H9 (cell line): ENCODE measurements at regions not wholly inside any gene's neighbourhood (a gene's known extent, or its start where the extent isn't known, plus 50 kb on each side); places are given as distances from the start of the nearest gene placed in this dataset.

Experiments
- DNase-seq: peaks from one replicate; pipeline ENCODE4 v3.0.0-alpha.2; 2017
- H2AFZ ChIP-seq: one replicate; pipeline ENCODE4 v1.6.1; 2013; ENCODE audit warnings: mild to moderate bottlenecking, low read length, control low read depth, moderate library complexity
- H2AK5ac ChIP-seq: 2 replicates; pipeline ENCODE4 v1.6.1; 2013; ENCODE audit warnings: low read length, control low read depth, mixed read lengths; ENCODE audit not compliant: insufficient read length
- H2BK120ac ChIP-seq: one replicate; pipeline ENCODE4 v1.6.1; 2013; ENCODE audit warnings: low read depth, mild to moderate bottlenecking, low read length, control low read depth, inconsistent platforms; ENCODE audit not compliant: poor library complexity, severe bottlenecking
- H2BK12ac ChIP-seq: 2 replicates; pipeline ENCODE4 v1.6.1; 2013; ENCODE audit warnings: low read length, control low read depth, mixed read lengths, low read depth; ENCODE audit not compliant: insufficient read length
- H2BK15ac ChIP-seq: 2 replicates; pipeline ENCODE4 v1.6.1; 2013; ENCODE audit warnings: low read depth, low read length, control low read depth
- H2BK20ac ChIP-seq: one replicate; pipeline ENCODE4 v1.6.1; 2013; ENCODE audit warnings: low read depth, mild to moderate bottlenecking, low read length, control low read depth, inconsistent platforms; ENCODE audit not compliant: poor library complexity, severe bottlenecking
- H2BK5ac ChIP-seq: 2 replicates; pipeline ENCODE4 v1.6.1; 2013; ENCODE audit warnings: low read length, control low read depth, mixed read lengths; ENCODE audit not compliant: insufficient read length
- H3K14ac ChIP-seq: 2 replicates; pipeline ENCODE4 v1.6.1; 2013; ENCODE audit warnings: low read length, control low read depth; ENCODE audit not compliant: insufficient read depth
- H3K18ac ChIP-seq: 2 replicates; pipeline ENCODE4 v1.6.1; 2013; ENCODE audit warnings: low read depth, mild to moderate bottlenecking, mixed read lengths, low read length, control low read depth; ENCODE audit not compliant: insufficient read length
- H3K23ac ChIP-seq: 2 replicates; pipeline ENCODE4 v1.6.1; 2013; ENCODE audit warnings: low read length, control low read depth, mixed read lengths, low read depth; ENCODE audit not compliant: insufficient read length
- H3K23me2 ChIP-seq: 2 replicates; pipeline ENCODE4 v1.6.1; 2013; ENCODE audit warnings: low read depth, mild to moderate bottlenecking, mixed read lengths, low read length, control low read depth; ENCODE audit not compliant: insufficient read length, poor library complexity, severe bottlenecking
- H3K27ac ChIP-seq: 2 replicates; pipeline ENCODE4 v1.5.1; 2013; ENCODE audit warnings: low read length, control low read depth, mixed read lengths, low read depth; ENCODE audit not compliant: insufficient read length
- H3K27me3 ChIP-seq: 2 replicates; pipeline ENCODE4 v1.6.1; 2013; ENCODE audit warnings: low read length, control low read depth, inconsistent platforms; ENCODE audit not compliant: insufficient read depth
- H3K4ac ChIP-seq: 2 replicates; pipeline ENCODE4 v1.6.1; 2013; ENCODE audit warnings: low read depth, mild to moderate bottlenecking, control low read depth, inconsistent platforms, low read length, moderate library complexity
- H3K4me1 ChIP-seq: 2 replicates; pipeline ENCODE4 v1.6.1; 2013; ENCODE audit warnings: low read length, control low read depth, inconsistent platforms; ENCODE audit not compliant: insufficient read depth
- H3K4me2 ChIP-seq: 2 replicates; pipeline ENCODE4 v1.6.1; 2013; ENCODE audit warnings: low read length, control low read depth, mixed read lengths; ENCODE audit not compliant: insufficient read length, insufficient read depth
- H3K56ac ChIP-seq: 2 replicates; pipeline ENCODE4 v1.6.1; 2013; ENCODE audit warnings: low read depth, mild to moderate bottlenecking, mixed read lengths, low read length, control low read depth; ENCODE audit not compliant: insufficient read length
- H3K79me1 ChIP-seq: 2 replicates; pipeline ENCODE4 v1.6.1; 2013; ENCODE audit warnings: low read depth, mild to moderate bottlenecking, moderate library complexity, low read length, control low read depth, inconsistent platforms; ENCODE audit not compliant: insufficient read depth, poor library complexity, severe bottlenecking
- H3K79me2 ChIP-seq: 2 replicates; pipeline ENCODE4 v1.6.1; 2013; ENCODE audit warnings: low read length, control low read depth, inconsistent platforms; ENCODE audit not compliant: insufficient read depth
- H3K9ac ChIP-seq: 2 replicates; pipeline ENCODE4 v1.6.1; 2013; ENCODE audit warnings: low read length, control low read depth, mixed read lengths; ENCODE audit not compliant: insufficient read length; ENCODE audit errors: extremely low read depth
- H3K9me3 ChIP-seq: one replicate; pipeline ENCODE4 v1.6.1; 2013; ENCODE audit warnings: low read depth, low read length, inconsistent platforms; ENCODE audit not compliant: control insufficient read depth
- H3T11ph ChIP-seq: one replicate; pipeline ENCODE4 v1.6.1; 2013; ENCODE audit warnings: mild to moderate bottlenecking, low read length, control low read depth, inconsistent platforms
- H4K20me1 ChIP-seq: one replicate; pipeline ENCODE4 v1.6.1; 2013; ENCODE audit not compliant: control insufficient read depth, insufficient read length, insufficient read depth
- H4K5ac ChIP-seq: 2 replicates; pipeline ENCODE4 v1.6.1; 2013; ENCODE audit warnings: low read depth, mild to moderate bottlenecking, mixed read lengths, low read length, control low read depth; ENCODE audit not compliant: insufficient read length
- H4K8ac ChIP-seq: replicated peaks from 2 replicates; pipeline ENCODE4 v1.6.1; 2013; ENCODE audit warnings: low read length, control low read depth, mixed read lengths, low read depth; ENCODE audit not compliant: insufficient read length
- H4K91ac ChIP-seq: 2 replicates; pipeline ENCODE4 v1.6.1; 2013; ENCODE audit warnings: low read depth, mild to moderate bottlenecking, moderate library complexity, mixed read lengths, low read length, control low read depth; ENCODE audit not compliant: insufficient read length
- H3K27ac Mint-ChIP-seq, 3 experiments: 2 replicates in 2 of 3; 3 replicates in 1 of 3; pipeline ENCODE4 v1.8.0; 2020 to 2021; ENCODE audit warnings: mixed read lengths in 3 of 3, mild to moderate bottlenecking in 1 of 3, moderate library complexity in 1 of 3
- H3K27me3 Mint-ChIP-seq: 2 replicates; pipeline ENCODE4 v1.8.0; 2021; ENCODE audit warnings: low read depth, mild to moderate bottlenecking, moderate library complexity, mixed read lengths
- H3K36me3 Mint-ChIP-seq, 3 experiments: 2 replicates in 2 of 3; 3 replicates in 1 of 3; pipeline ENCODE4 v1.8.0; 2020 to 2021; ENCODE audit warnings: low read depth in 3 of 3, mixed read lengths in 3 of 3; ENCODE audit not compliant: insufficient read depth in 1 of 3
- H3K4me1 Mint-ChIP-seq, 2 experiments: 2 replicates each; pipeline ENCODE4 v1.8.0; 2020; ENCODE audit warnings: mixed read lengths in 2 of 2
- H3K4me3 Mint-ChIP-seq, 2 experiments: 2 replicates in 1 of 2; 3 replicates in 1 of 2; pipeline ENCODE4 v1.8.0; 2020 to 2021; ENCODE audit warnings: mild to moderate bottlenecking in 2 of 2, mixed read lengths in 2 of 2, moderate library complexity in 1 of 2
- H3K9me3 Mint-ChIP-seq, 2 experiments: 2 replicates in 1 of 2; 3 replicates in 1 of 2; pipeline ENCODE4 v1.8.0; 2020; ENCODE audit warnings: mild to moderate bottlenecking in 2 of 2, mixed read lengths in 2 of 2, moderate library complexity in 1 of 2
- CTCF ChIP-seq: fragments of 200-600 bp; sonication (generic); conservative IDR thresholded peaks from 3 replicates; pipeline ENCODE4 v1.8.0; 2021; ENCODE audit warnings: antibody characterized with exemption, mild to moderate bottlenecking
- WGBS: extraction: QIAGEN DNeasy Blood & Tissue Kit; methylation state at CpG from one replicate; pipeline ENCODE4 v1.1.7; 2013; ENCODE audit warnings: missing lambda C conversion rate, low lambda C conversion rate, mixed read lengths; ENCODE audit not compliant: insufficient read length; ENCODE audit errors: extremely low coverage; 5-methylcytosine and 5-hydroxymethylcytosine counted together

GRCh38 chr5:82822634-82822927 is 254.6 kb downstream of the TMEM167A start:
- H4K5ac ChIP-seq: no peak overlapping the region
- no peak overlapping the region for H4K91ac ChIP-seq
- H3K4ac ChIP-seq: no peak overlapping the region
- H3K4me1 Mint-ChIP-seq: peaks cover 14 to 18% of the 10 kb centered on the region in 2 experiments
- H4K20me1 ChIP-seq: no peaks in the 10 kb centered on the region
- no peak overlapping the region for H2AFZ ChIP-seq
- no peak overlapping the region for H2BK20ac ChIP-seq
- no peak overlapping the region for H3K9ac ChIP-seq
- H3K23me2 ChIP-seq: no peaks in the 10 kb centered on the region
- H4K8ac ChIP-seq: no peak overlapping the region
- H3K23ac ChIP-seq: no peak overlapping the region
- no peak for TF ChIP-seq CTCF
- H3K4me1 ChIP-seq: peaks cover 5% of the 10 kb centered on the region; the same call in 1 of the 2 replicates
- no peaks in the 10 kb centered on the region for H3K9me3 Mint-ChIP-seq
- no peak overlapping the region for H3K4me2 ChIP-seq
- H2BK12ac ChIP-seq: no peak overlapping the region
- no peak overlapping the region for H3K4me3 Mint-ChIP-seq
- no peak overlapping the region; a peak in 2 of 7 replicates for H3K27ac Mint-ChIP-seq
- H3K9me3 ChIP-seq: no peaks in the 10 kb centered on the region
- H3K27me3 Mint-ChIP-seq: no peaks in the 10 kb centered on the region
- WGBS: no CpG with 5 or more reads among the region's 4 CpGs
- H3K79me1 ChIP-seq: no peaks in the 10 kb centered on the region
- no peak overlapping the region for H2BK120ac ChIP-seq
- no peak overlapping the region for H3K14ac ChIP-seq
- H3T11ph ChIP-seq: no peak overlapping the region
- H2BK5ac ChIP-seq: no peak overlapping the region
- H3K27ac ChIP-seq: no peak overlapping the region
- H3K79me2 ChIP-seq: no peaks in the 10 kb centered on the region
- H2BK15ac ChIP-seq: no peak overlapping the region
- no peak for DNase-seq
- no peaks in the 10 kb centered on the region for H3K27me3 ChIP-seq
- H3K56ac ChIP-seq: no peak overlapping the region
- no peak overlapping the region for H2AK5ac ChIP-seq
- H3K36me3 Mint-ChIP-seq: 0 out of 7 replicates have a peak, but pooled peaks cover 0 to 6% (median 2%) of the 10 kb centered on the region in 3 experiments
- no peak overlapping the region for H3K18ac ChIP-seq
